Testis (tissue), 2 donors: ENCODE measurements at regions not wholly inside any gene's neighbourhood (a gene's known extent, or its start where the extent isn't known, plus 50 kb on each side); places are given as distances from the start of the nearest gene placed in this dataset.

Experiments
- DNase-seq: peaks from one replicate; pipeline ENCODE4 v3.0.0-alpha.2; 2019
- H3K27ac ChIP-seq, 2 donors: fragments of 200-600 bp; sonication (generic); one replicate each; pipeline ENCODE4 v1.5.1; 2019
- H3K27me3 ChIP-seq: fragments of 200-600 bp; sonication (generic); one replicate; pipeline ENCODE4 v1.5.1; 2019
- H3K36me3 ChIP-seq: fragments of 200-600 bp; sonication (generic); one replicate; pipeline ENCODE4 v1.5.1; 2017; ENCODE audit warnings: low read depth; ENCODE audit errors: missing control alignments
- H3K4me1 ChIP-seq: fragments of 200-600 bp; sonication (generic); one replicate; pipeline ENCODE4 v1.5.1; 2019
- H3K4me3 ChIP-seq, 2 donors: fragments of 200-600 bp; sonication (generic); one replicate each; pipeline ENCODE4 v1.5.1; 2017 to 2019
- H3K9me3 ChIP-seq: fragments of 200-600 bp; sonication (generic); one replicate; pipeline ENCODE4 v1.5.1; 2017
- CTCF ChIP-seq, 3 experiments: fragments of 450-650 bp in 2 of 3; fragments of 200-600 bp in 1 of 3; sonication (generic) in 1 of 3; IDR thresholded peaks; one replicate each; pipeline ENCODE4 v1.5.1; 2016 to 2019; ENCODE audit warnings: antibody characterized with exemption in 3 of 3, mild to moderate bottlenecking in 2 of 3, moderate library complexity in 1 of 3
- POLR2A ChIP-seq: fragments of 450-650 bp; IDR thresholded peaks from one replicate; pipeline ENCODE4 v1.6.1; 2017; ENCODE audit warnings: antibody characterized with exemption, mild to moderate bottlenecking, moderate library complexity
- WGBS, 2 donors: methylation state at CpG; one replicate each; pipeline ENCODE4 v1.1.5; 2018; 5-methylcytosine and 5-hydroxymethylcytosine counted together
- intact Hi-C: fragments of 100-400 bp; cut with DNase I; formaldehyde crosslinking; loops from one replicate; pipeline ENCODE4 v1.15.1; 2023; ENCODE audit warnings: low total_unique reads

DNA sequence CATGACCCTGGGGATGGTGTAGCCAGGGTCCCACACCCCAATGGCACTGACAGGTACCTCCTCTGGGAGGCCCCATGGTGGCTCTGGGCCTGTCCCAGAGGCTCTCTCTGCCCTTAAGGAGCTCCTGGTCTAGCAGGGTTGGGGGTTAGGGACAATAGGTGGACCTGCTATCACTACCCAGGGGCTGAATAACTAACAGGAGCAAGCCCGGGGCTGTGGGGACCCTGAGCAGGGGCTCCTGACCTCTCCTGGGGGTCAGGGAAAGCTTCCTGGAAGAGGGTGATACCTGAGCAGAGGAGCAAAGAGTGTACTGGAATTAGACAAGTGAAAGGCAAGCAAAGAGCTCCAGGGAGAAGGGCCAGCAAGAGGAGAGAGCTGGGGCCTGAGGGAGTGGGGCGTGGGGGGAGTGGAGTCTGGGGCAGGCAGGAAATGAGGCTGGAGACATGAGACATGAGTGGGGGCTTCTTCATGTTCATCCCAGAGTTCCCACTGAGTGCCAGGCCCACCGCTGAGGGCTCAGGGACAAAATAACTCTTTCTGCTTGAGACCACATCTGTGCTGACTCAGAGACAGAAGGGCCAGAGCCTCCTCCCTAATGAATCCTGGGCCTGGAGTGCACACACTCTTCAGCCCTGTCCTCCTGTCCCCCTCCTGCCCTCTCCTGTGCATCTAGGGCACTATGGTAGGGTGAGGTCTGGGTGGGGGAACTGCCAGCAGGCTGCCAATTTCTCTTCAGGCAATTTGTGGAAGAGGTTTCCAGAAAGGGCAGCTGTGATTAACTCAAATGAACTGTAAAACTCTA, 517.6 kb downstream of the PTPRU start:
- no peak for DNase-seq
- no peak overlapping the region for H3K27ac ChIP-seq
- no peaks in the 10 kb centered on the region for H3K9me3 ChIP-seq
- no peak overlapping the region for H3K4me3 ChIP-seq
- no peaks in the 10 kb centered on the region for H3K36me3 ChIP-seq
- TF ChIP-seq POLR2A: no peak
- TF ChIP-seq CTCF (IDR thresholded peaks at IDR 0.05): no peak
- no peaks in the 10 kb centered on the region for H3K27me3 ChIP-seq
- 65 to 70% methylated on average over 3 of the region's 3 CpGs for WGBS, 2 donors
- no peaks in the 10 kb centered on the region for H3K4me1 ChIP-seq
- intact Hi-C loops: no loop called here

GRCh38 chr1:29753244-29753643, 516.9 kb downstream of the PTPRU start:
- TF ChIP-seq CTCF (IDR thresholded peaks at IDR 0.05) (no peak), POLR2A (no peak)
- WGBS, 2 donors: 67 to 82% methylated on average over 1 of the region's 1 CpG
- no peak overlapping the region for H3K27ac ChIP-seq
- H3K9me3 ChIP-seq: no peaks in the 10 kb centered on the region
- no peak for DNase-seq
- H3K4me3 ChIP-seq: no peak overlapping the region
- no peaks in the 10 kb centered on the region for H3K27me3 ChIP-seq
- H3K4me1 ChIP-seq: no peaks in the 10 kb centered on the region
- H3K36me3 ChIP-seq: no peaks in the 10 kb centered on the region
- intact Hi-C loops: no loop called here

DNA sequence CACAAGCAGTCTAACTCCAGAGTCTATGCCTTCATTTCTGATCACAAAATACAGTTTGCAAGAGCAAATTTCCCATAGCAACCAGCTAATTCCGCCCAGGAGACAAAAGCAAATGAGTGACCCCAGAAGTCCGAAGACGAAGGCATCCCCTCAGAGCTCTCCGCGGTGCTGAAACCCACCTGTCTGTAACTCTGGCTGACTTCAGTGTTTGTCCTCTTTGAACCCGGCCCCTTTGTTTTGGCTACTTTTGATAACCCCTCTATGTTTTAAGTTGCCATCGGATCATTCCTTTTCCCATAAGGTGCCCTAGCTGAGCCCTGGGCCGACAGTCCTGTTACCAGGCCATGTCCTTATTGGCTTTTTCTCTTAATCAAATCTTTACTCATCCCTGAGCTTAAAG, 515.8 kb downstream of the PTPRU start:
- H3K27ac ChIP-seq: no peak overlapping the region
- TF ChIP-seq CTCF (IDR thresholded peaks at IDR 0.05) (no peak), POLR2A (no peak)
- WGBS, 2 donors: 22 to 38% methylated on average over 7 to 8 of the region's 8 CpGs
- no peaks in the 10 kb centered on the region for H3K36me3 ChIP-seq
- H3K27me3 ChIP-seq: no peaks in the 10 kb centered on the region
- H3K4me3 ChIP-seq: no peak overlapping the region
- DNase-seq: no peak
- no peaks in the 10 kb centered on the region for H3K4me1 ChIP-seq
- intact Hi-C loops: no loop called here
- H3K9me3 ChIP-seq: no peaks in the 10 kb centered on the region

DNA sequence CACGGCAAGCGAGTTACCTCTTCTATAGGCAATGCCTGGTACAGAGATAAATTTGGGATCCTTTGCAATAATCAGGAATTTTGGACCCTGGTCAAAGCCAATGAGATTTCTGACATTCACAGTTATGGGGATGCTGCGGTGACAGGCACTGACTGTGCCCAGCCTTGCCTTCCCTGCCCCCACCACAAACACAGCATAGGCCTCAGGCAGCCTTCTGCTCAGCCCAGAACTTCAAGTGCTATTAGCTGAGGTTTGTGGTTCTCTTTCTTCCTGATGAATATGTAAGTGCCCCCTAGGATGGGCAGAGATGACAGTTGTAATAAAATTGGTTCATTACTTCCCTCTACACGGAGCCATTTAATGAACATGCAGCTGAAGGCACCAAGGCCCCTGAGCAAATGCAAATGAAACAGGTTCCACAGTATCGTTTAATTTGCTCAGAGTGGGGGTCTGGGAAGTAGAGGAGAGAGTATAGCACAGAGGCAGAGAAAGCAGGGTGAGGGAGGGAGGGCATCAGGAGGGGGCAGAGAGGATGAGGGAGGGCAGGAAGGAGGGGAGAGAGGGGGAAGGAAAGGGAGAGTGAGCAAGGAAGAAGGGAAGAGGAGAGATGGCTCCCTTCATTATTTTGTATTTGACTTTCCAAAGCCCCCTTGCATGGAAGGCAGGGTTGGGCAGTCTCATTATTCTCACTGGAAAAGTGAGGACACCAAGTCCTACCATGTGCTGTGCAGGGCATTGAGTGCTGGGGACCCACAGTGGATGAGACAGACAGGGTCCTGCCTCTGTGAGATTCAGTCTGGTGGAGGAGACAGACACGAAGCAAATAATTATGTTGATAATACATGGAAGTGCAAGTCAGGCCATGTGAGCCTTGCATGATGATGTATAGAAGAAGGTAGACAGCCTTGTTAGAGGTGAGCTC, 513.0 kb downstream of the PTPRU start:
- no peaks in the 10 kb centered on the region for H3K36me3 ChIP-seq
- intact Hi-C loops: no loop called here
- no peaks in the 10 kb centered on the region for H3K27me3 ChIP-seq
- H3K4me3 ChIP-seq: no peak overlapping the region
- no peak overlapping the region for H3K27ac ChIP-seq
- 62 to 77% methylated on average over 6 of the region's 6 CpGs for WGBS, 2 donors
- no peak for DNase-seq
- no peaks in the 10 kb centered on the region for H3K4me1 ChIP-seq
- H3K9me3 ChIP-seq: no peaks in the 10 kb centered on the region
- TF ChIP-seq CTCF (IDR thresholded peaks at IDR 0.05): no peak
- no peak for TF ChIP-seq POLR2A
